Inferior parietal cortex (tissue), 1 donor: ENCODE measurements at regions not wholly inside any gene's neighbourhood (a gene's known extent, or its start where the extent isn't known, plus 50 kb on each side); places are given as distances from the start of the nearest gene placed in this dataset.
A peak's percentile ranks its signal among the peaks of the same experiment; 100 is the strongest.
"Not testable (repeated sequence)": the region's sequence is repeated elsewhere in the genome, so short reads cannot be mapped to it uniquely, and the experiment has no call there.

Experiments used
- DNase-seq: peaks from one replicate; pipeline ENCODE4 v3.0.0-alpha.2; 2016; ENCODE audit errors: extremely low spot score

DNA sequence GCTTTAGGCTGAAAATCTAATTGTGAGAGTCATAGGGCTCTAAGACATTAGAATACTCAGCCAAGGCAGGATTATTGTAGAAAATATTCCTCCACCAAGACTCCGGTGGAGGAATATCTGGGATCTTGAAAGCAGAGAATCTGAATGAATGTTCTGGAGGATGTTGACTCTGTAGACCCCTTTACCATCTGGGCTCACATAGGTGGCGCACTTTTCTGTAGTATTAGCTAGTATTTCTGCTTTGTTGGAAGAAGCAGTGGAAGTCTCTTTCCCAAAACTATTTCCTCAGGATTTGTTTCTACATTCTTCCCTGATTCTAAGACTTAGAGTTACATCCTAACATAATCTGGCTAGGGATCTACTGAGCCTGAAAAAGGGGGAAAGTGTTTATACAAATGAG, 752.4 kb upstream of the SEMA6A start:
- no peak for DNase-seq

DNA sequence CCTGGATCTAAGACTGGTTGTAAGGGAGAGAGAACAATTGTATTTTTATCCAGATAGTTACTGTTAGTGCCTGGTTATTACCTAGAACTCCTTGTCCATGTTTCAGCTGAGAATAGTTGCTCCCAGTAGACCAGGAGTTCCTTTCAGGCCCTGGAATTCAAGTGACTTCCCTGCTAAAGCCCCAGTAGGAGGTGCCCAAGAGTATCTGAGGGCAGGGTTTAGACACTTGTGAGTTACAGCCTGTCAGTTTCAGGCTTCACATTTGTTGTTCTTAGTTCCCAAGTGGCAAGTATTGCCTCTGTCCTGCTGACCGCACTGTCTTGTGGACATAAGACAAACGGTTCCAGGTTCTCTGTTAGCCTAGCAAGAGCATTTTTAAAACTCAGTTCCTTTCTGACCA, 743.9 kb upstream of the SEMA6A start:
- no peak for DNase-seq

DNA sequence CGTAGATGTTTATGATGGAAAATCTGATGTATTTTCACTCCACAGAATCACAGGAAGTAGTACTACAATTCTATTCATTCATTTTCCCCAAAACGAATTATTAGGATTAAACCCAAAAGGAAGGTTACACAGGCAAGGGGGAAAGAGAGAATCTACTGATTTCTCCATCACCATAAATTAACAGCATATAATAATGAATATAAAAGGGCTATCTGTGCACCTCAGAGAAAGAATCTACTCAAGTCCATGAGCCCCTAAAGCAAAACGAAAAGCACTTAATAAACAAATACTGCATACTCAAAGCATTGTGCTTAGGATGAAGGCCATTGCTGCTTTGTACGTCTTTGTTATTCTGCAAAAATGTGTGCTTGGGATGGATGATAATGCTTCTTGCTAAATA, 740.5 kb upstream of the SEMA6A start:
- no peak for DNase-seq

DNA sequence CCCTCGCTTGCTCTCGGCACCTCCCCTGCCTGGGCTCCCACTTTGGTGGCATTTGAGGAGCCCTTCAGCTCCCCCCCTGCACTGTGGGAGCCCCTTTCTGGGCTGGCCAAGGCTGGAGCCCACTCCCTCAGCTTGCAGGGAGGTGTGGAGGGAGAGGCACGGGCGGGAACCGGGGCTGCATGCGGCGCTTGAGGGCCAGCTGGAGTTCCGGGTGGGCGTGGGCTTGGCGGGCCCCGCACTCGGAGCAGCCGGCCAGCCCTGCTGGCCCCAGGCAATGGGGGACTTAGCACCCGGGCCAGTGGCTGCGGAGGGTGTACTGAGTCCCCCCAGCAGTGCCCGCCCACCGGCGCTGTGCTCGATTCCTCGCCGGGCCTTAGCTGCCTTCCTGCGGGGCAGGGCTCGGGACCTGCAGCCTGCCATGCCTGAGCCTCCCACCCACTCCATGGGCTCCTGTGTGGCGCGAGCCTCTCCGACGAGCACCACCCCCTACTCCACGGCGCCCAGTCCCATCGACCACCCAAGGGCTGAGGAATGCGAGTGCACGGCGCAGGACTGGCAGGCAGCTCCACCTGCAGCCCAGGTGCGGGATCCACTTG, 730.0 kb upstream of the SEMA6A start:
- DNase-seq = not testable (repeated sequence)

DNA sequence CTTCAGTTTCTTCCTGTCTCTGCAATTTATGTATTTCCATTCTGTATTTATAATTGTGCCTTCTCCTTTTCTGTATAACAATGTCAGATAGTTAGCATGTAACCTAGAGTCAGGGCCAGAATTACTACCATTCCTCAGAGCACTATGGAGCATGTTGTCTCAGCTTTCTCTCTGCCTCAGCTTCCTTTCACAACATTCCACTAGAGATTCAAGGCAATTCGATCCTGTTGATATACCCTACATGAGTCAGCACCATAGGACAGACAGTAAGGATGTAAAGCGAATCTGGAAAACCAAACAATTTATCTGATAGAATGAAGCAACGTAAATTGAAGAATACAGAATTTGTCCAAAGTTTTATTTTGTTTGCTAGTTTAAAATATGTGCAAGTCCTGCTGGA, 728.3 kb upstream of the SEMA6A start:
- no peak for DNase-seq

DNA sequence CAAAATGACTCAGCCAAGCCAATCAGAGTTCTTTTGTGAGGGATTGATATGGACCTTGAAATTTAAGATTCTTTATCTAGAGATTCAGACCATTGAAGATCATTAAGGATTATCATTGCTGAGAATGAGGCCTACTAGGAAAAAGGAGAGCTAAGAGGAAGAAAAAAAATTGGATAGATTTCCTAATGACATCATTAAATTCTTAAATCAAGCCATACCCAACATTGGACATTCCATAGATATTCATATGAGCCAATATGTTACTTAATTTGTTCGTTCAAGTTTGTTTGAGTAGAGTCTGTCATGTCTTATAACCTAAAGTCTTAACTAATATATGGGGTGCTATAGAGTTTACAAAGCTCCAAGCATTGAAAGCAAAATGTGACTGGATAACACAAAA, 727.9 kb upstream of the SEMA6A start:
- DNase-seq = no peak

DNA sequence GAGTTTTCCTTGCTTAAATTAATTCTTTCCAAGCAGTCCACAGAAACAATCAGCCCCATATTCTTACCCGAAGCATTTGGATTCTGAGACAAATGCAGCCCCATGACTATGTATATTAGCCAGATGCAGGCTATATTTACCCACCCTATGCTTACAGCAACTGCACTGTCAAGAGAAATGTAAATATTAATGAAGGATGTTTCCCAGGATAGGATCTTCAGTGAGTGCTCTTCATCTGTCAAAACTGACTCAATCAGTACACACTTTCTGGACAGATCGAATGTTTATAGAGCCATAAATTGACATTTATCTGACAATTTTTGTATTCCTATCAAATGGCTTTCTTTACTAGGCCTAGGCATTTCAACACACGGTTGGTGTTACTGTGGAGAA, 725.3 kb upstream of the SEMA6A start:
- no peak for DNase-seq

DNA sequence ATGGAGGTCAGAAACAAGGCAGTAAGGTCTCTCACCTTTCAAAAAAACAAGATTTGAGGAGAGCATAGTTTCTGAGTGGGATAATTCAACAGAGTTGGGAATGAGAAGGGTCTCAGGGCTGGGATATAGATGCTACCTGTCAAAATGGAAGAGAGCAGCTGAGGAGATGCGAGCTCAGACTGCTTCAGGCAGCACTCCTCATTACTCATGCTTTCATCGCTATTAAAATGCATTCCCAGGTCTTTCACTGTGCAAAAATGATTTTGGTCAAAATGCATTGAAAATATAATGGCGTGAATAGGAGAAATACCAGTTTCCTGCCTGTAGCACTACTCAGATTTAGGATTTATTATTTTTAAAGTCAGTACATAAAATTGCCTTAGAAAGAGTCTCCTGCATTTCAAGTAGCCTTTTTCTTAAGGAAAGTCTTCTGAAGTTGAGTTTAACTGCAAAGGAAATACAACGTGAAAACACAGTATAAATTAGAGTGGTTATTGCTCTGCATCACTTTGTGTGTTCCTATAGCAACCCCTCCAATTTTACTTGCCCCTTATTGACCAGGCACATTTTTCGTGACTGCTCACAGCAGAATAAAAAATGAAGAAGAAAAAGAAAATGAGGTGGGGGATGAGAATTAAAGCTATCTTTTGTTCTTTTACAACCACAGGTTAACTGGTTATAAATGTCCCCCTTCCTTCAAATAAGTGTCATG, 724.8 kb upstream of the SEMA6A start:
- DNase-seq = no peak

DNA sequence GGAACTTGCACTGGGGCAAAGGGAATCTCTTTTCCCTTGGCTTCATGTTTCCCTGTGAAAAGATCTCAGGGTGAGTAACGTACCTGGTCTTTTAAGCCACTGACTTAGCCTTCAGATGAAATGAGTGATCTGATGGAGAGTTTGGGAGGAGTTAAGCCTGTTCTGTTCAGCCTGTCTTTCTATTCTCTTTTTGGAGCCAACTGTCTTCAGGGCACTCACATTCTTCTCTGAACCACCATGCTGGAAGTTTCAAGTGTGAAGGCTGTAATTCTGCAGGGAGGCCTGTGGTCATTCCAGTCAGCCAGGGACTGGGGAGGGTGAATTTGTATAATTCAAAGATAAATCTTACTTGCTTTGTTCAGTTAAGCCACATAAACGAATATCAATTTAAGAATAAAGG, 722.2 kb upstream of the SEMA6A start:
- DNase-seq = no peak

DNA sequence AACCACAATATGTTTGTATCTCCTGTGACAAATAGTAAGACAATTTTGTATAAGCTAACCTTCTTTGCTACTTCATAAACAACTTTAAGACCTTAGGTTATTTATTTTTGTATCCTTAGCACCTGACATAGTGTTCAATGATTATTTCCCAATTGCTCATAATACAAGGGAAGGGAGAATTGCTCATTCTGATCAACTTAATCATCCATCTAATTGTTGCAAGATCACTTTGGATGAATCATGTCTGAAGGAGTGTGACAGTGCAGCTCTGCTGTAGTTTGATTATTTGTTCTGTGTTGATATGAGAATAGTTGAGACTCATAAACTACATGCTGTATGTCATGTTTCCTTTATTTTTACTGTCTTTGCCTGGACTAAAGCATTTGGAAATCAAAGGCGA, 721.3 kb upstream of the SEMA6A start:
- no peak for DNase-seq

DNA sequence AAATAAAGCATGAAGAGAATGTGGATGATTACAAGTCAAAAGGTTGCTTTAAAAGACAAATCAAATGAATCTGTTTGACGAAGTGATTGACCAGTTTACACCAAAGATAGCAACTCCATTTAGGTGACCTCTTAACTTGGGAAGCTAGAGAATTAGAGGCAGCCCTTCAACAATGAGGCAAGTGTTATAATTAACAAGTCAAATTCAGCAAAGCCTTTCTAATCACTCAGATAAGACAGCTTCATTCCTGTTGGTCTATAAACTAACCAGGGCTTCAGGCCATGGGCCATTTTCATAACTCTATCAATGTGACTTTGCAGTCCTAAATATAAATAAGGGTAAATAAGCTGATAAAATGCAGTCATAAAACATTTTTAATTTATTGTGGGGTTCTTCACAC, 712.2 kb upstream of the SEMA6A start:
- DNase-seq = no peak

DNA sequence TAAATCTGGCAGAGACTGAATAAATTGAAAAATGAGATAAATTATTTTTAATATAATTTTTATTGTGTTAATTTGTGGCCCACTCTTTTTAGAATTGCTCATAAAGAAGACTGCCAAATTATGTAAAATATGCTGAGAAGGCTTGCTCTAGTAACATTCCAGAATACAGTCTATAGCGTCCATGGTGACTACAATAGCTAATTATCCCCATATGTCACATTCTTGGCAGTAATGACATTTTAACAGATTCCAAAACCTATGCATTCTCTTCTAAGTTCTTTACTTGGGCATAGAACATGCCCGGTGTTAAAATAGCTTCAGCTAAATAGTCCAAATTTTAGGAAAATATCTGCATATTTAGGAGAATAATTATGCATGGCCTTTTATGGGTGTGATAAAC, 697.0 kb upstream of the SEMA6A start:
- no peak for DNase-seq

DNA sequence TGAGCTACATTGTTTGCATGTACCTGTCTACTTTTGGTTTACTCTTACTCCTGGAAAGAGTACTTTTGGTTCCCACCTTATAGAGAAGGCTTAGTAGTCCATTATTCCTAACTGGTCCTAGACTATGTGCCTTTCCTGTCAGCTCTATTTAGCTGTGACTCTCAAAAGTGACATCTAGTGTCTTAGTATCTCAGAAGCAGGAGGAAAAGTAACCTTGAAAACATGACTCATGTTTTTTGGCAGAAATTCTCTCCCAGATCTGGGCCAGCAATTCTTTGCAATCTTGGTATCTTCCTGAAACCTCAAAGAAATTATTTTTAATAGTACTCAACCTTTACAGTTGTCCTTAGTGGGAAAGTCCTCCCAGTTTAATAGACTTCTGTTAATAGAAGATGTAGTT, 691.7 kb upstream of the SEMA6A start:
- DNase-seq = no peak

DNA sequence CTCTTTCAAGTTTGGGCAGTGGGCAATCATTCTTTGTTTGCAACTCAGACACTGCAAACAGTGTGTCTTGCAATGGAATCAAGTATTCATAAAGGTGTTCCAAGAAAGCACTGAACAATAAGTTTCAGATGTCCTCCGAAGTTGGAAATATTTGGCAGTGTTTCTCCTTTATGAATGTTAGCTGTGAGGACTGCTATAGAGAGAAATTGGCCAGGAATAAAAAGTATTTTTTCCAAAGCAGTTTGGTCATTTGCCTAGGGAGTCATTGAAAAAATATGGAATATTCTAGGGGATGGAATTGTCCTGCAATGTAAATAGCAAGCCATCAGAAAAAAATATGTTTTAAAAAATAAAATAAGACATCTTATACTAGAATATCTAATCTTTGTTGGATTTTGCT, 688.6 kb upstream of the SEMA6A start:
- no peak for DNase-seq

DNA sequence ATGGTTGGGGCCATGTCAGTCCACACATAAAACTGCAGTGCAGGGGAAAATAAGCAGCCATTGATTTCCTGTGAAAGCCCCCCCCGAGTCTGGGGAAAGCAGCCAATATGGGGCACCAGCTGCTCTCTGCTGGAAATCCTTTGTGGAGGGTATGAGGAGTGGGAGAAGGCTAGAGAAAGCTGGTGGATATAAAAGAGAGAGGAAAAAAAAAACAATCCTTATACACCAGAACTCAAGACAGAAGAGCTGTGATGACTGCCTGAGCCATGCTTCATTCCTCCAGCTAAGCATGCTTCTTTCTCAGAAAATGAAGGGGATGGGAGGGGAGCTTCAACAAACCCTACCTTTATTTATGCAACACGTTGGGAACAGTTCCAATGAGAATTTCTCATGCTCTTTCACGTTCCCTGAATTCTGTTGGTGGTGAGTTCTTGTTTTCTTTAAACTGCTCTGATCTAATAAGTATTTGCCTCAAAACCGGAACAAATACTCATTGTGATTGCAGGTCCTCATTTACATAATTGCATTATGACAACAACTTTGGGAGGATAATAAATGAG, 688.0 kb upstream of the SEMA6A start:
- DNase-seq = peak; percentile 64

DNA sequence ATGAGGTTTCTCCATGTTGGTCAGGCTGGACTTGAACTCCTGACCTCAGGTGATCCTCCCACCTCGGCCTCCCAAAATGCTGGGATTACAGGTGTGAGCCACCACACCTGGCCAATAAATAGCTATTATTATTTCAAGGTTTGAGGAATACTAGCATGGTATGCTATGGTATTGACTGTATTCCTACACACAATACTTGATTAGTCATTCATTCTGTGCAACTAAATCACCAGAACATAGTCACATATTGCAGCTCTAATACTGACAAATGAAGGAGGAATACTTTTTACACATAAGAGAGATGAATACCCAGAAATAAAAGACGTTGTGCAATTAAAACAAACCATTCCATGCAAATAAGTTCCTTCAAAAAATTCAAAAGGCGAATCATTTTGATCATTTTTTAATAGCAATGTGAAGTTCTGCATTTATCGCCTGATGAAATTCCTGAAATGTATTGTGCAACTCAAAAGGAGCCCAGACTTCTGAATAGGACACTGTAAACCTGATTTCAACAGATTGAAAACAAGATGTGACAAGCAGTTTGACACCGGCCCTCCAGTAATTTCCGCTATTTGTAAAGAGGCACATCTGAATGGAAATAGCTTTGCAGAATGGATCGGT, 687.4 kb upstream of the SEMA6A start:
- DNase-seq = no peak

DNA sequence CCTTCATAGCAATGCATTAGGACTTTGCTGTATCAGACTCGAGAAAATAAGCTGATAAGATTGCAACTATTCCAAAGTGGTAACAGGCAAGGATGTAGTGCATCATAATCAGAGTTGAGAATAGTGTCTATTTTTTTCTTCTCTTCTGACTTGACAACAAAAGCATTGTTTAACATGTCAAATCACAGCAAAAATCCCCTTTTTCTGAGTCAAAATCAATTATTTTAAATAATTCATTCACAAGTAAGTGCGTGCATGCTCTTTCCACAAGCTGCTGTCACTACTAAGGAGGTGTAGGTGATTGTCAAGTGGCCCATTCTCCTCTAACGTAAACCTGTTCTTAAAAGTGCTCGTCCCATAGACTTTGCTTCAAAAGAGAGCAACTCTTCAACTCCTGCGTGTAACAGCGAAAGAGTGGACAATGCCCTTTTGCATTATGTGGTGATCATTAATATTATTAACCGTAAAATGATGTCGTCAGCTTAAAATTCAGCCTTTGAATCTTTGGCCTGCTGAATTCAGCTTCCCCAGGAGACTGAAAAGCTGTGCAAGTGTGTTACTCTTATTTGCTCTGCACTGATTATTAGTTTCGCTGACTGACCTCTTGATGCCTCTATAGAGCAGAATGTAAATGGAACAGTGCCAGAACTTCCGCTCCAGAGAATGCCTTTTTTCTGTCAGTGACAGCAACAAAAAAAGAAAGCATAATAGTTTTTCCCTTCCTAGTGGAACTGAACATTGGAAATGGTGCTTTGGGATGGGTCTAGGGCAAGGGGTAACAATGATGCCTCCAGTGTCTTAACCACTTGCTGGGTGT, 680.8 kb upstream of the SEMA6A start:
- peak; percentile 47 for DNase-seq

DNA sequence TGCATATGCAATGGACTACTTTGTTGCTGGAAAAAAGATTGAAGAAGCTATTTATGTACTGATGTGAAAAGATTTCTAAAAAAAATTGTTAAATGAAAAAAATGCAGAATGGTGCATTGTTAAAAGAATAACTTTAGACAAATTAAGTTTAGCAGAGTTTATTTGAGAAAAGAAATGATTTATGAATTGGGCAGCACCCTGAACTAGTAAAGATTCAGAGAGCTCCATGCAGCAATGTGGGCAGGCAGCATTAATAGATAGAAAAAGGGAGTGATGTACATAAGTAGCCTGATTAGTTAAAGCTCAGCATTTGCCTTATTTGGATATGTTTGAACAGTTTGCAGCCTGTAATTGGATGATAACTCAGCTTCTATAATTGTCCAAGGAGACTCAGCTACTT, 677.9 kb upstream of the SEMA6A start:
- no peak for DNase-seq

DNA sequence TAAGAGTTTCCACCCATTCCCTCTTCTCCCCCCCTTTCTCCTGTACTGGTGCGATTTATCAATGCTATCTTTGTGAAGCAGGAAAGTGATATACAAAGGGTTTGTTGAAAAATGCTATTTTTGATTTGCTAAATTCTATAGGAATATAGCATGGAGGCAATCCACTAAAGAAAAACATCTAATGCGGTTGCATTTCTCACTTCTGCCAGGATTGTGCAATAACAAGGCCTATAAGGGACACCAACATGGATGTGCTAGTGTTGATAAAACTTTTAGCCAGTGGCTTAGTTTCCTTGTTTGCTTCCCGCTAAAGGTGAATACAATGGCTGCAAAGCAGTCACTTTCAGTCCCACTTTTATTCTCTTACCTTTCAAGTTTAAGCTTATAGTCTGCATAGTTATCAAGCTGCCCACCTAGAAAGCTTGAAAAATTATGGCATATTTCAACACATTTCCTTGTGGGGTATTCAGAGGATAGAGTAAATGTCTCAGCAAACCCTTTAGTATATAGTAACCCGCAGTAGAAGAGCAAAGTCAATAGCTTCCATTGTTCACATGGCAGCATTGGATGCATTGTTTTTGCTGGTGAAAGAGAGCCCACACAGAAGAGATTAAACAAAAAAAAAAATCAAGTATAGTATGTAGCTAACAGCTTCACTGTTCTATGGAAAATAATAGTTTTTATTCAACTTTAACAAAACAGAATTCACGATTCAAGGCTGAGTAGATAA, 674.6 kb upstream of the SEMA6A start:
- DNase-seq = peak; percentile 76

DNA sequence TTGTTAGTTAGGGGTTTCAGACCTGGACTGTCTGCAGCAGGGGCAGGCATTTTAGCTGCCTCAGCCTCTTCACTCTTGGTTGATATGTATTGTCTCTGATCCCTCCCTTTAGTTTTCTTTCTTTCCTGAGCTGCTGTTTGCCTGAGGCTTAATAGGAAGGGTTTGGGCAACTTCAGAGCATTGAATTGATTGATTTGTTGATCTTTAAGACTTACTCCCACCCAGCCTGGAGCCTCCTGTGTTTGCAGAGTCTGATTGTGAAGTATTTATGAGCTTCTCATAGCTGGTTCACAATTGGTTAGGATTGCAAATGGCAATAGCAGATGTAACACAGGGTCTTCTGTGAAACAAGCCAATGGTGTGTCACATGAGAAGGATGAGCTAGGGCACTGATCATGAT, 671.8 kb upstream of the SEMA6A start:
- DNase-seq = no peak

DNA sequence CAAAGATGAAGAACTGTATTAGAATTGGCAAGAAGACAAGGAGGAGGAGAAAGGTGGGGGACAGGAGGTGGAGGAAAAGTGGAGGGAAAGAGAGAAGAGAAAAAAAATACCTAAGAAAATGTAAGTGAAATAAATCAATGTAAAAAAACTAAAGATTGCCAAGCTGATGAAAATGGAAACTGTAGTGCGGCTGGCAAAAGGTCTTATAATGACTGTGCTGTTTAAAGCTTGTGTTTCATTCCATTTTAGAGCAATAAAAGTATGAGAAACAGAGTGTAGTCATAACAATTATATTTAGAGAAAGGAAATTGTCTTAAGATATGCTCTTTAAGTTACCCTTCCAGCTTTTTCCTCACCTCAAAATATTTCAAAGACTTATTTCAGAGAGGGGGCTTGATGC, 670.5 kb upstream of the SEMA6A start:
- DNase-seq = no peak

DNA sequence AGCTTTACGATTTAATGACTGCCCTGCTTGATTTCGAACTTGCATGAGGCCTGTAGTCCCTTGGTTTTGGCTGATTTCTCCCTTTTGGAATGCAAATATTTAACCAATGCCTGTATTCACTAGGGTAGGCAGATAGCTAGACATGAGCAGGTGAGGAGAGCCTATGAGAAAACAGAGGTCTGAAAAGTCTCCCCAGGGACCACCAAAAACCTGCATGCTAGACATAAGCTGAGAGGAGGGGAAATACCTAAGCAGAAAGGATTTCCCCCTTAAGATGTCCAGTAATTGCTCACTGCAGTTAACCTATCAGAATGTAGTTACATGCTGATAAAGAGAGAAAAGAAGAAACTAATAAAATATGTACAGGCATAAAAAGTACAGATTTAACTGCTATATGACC, 667.4 kb upstream of the SEMA6A start:
- no peak for DNase-seq
